Ascending aorta (tissue), 2 donors: ENCODE measurements at regions not wholly inside any gene's neighbourhood (a gene's known extent, or its start where the extent isn't known, plus 50 kb on each side); places are given as distances from the start of the nearest gene placed in this dataset.
"Not testable (repeated sequence)": the region's sequence is repeated elsewhere in the genome, so short reads cannot be mapped to it uniquely, and the experiment has no call there.

Experiments
- DNase-seq, 2 donors: peaks; one replicate each; pipeline ENCODE4 v3.0.0-alpha.2; 2019; ENCODE audit warnings: low spot score in 2 of 2
- H3K27ac ChIP-seq, 2 donors: fragments of 200-600 bp; sonication (generic); one replicate each; pipeline ENCODE4 v1.5.1; 2016 to 2017; ENCODE audit warnings: mild to moderate bottlenecking in 1 of 2
- H3K27me3 ChIP-seq: fragments of 200-600 bp; sonication (generic); one replicate; pipeline ENCODE4 v1.5.1; 2017
- H3K36me3 ChIP-seq, 2 donors: fragments of 200-600 bp; sonication (generic); one replicate each; pipeline ENCODE4 v1.5.1; 2016
- H3K4me1 ChIP-seq, 2 donors: fragments of 200-600 bp; sonication (generic); one replicate each; pipeline ENCODE4 v1.5.1; 2016 to 2017; ENCODE audit warnings: mild to moderate bottlenecking in 1 of 2
- H3K4me3 ChIP-seq, 2 donors: fragments of 200-600 bp; sonication (generic); one replicate each; pipeline ENCODE4 v1.5.1; 2016 to 2017; ENCODE audit warnings: mild to moderate bottlenecking in 1 of 2
- H3K9me3 ChIP-seq, 2 donors: fragments of 200-600 bp; sonication (generic); one replicate each; pipeline ENCODE4 v1.5.1; 2016
- CTCF ChIP-seq, 3 experiments: fragments of 200-600 bp in 2 of 3; fragments of 450-650 bp in 1 of 3; sonication (generic) in 2 of 3; IDR thresholded peaks; one replicate each; pipeline ENCODE4 v1.5.1; 2016 to 2019; ENCODE audit warnings: antibody characterized with exemption in 3 of 3, mild to moderate bottlenecking in 1 of 3, moderate library complexity in 1 of 3
- intact Hi-C: fragments of 100-400 bp; cut with DNase I; formaldehyde crosslinking; loops from one replicate; pipeline ENCODE4 v1.15.1; 2023

- no peak for DNase-seq
- no peak overlapping the region for H3K4me3 ChIP-seq
- no peak overlapping the region for H3K27ac ChIP-seq
- intact Hi-C loops = no loop called here
- TF ChIP-seq CTCF (IDR thresholded peaks at IDR 0.05) = no peak
- H3K27me3 ChIP-seq = no peaks in the 10 kb centered on the region
- no peaks in the 10 kb centered on the region for H3K4me1 ChIP-seq
- no peaks in the 10 kb centered on the region for H3K36me3 ChIP-seq
- H3K9me3 ChIP-seq = no peaks in the 10 kb centered on the region
Measured at GRCh38 chr18:38644875-38645641, 1079.5 kb upstream of the CELF4 start.

- Histone ChIP-seq H3K27me3 (no peaks in the 10 kb centered on the region), H3K9me3 (peaks cover 0 to 5% of the 10 kb centered on the region in 2 donors), H3K27ac (no peak overlapping the region), H3K4me3 (no peak overlapping the region), H3K36me3 (no peaks in the 10 kb centered on the region), H3K4me1 (no peaks in the 10 kb centered on the region)
- no peak for DNase-seq
- TF ChIP-seq CTCF (IDR thresholded peaks at IDR 0.05) = no peak
- intact Hi-C loops = no loop called here
Measured at GRCh38 chr18:38642711-38643110, 1077.1 kb upstream of the CELF4 start.

- H3K9me3 ChIP-seq, H3K36me3 ChIP-seq, H3K27ac ChIP-seq, H3K27me3 ChIP-seq, intact Hi-C loops, H3K4me3 ChIP-seq, H3K4me1 ChIP-seq, DNase-seq: not testable (repeated sequence)
Measured at GRCh38 chr18:38639700-38640099, 1074.1 kb upstream of the CELF4 start.

GRCh38 chr18:38635709-38636430 is 1070.3 kb upstream of the CELF4 start:
- TF ChIP-seq CTCF (IDR thresholded peaks at IDR 0.05) = no peak
- intact Hi-C loops = no loop called here
- DNase-seq = no peak
- H3K4me1 ChIP-seq = no peaks in the 10 kb centered on the region
- no peak overlapping the region for H3K27ac ChIP-seq
- H3K36me3 ChIP-seq = no peaks in the 10 kb centered on the region
- H3K27me3 ChIP-seq = no peaks in the 10 kb centered on the region
- no peak overlapping the region for H3K4me3 ChIP-seq
- peaks cover 0 to 5% of the 10 kb centered on the region in 2 donors for H3K9me3 ChIP-seq

- Histone ChIP-seq H3K4me3 (no peak overlapping the region), H3K27ac (no peak overlapping the region), H3K4me1 (no peaks in the 10 kb centered on the region), H3K9me3 (no peaks in the 10 kb centered on the region), H3K36me3 (no peaks in the 10 kb centered on the region), H3K27me3 (no peaks in the 10 kb centered on the region)
- no peak for TF ChIP-seq CTCF (IDR thresholded peaks at IDR 0.05)
- intact Hi-C loops = no loop called here
- no peak for DNase-seq
Measured at GRCh38 chr18:38634117-38634516, 1068.5 kb upstream of the CELF4 start.

GRCh38 chr18:38633333-38633732 is 1067.7 kb upstream of the CELF4 start:
- H3K27me3 ChIP-seq = no peaks in the 10 kb centered on the region
- no peaks in the 10 kb centered on the region for H3K9me3 ChIP-seq
- intact Hi-C loops = no loop called here
- TF ChIP-seq CTCF (IDR thresholded peaks at IDR 0.05) = no peak
- no peaks in the 10 kb centered on the region for H3K4me1 ChIP-seq
- DNase-seq = no peak
- H3K27ac ChIP-seq = no peak overlapping the region
- no peak overlapping the region for H3K4me3 ChIP-seq
- H3K36me3 ChIP-seq = no peaks in the 10 kb centered on the region
